ENCODE measurements at regions not wholly inside any gene's neighbourhood (a gene's known extent, or its start where the extent isn't known, plus 50 kb on each side); places are given as distances from the start of the nearest gene placed in this dataset.

DNA sequence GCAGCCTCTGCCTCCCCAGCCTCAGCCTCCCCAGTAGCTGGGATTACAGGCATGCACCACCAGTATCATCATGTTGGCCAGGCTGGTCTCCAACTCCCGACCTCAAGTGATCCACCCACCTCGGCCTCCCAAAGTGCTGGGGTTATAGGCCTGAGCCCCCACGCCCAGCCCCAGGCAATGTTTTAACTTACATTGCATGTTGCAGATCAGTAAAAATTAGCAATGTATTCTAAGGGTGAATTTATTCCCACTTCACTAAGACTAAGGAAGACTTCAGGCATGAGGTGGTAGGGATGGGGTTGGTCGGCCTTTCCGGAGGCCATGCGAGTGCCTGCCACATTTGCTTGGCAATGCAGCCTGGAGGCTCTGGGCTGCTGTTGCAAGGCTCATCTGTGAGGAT, 66.8 kb upstream of the JDP2 start:
- intact Hi-C loops (cut with DNase I): no loop called here
- TF ChIP-seq, protein P1, sequence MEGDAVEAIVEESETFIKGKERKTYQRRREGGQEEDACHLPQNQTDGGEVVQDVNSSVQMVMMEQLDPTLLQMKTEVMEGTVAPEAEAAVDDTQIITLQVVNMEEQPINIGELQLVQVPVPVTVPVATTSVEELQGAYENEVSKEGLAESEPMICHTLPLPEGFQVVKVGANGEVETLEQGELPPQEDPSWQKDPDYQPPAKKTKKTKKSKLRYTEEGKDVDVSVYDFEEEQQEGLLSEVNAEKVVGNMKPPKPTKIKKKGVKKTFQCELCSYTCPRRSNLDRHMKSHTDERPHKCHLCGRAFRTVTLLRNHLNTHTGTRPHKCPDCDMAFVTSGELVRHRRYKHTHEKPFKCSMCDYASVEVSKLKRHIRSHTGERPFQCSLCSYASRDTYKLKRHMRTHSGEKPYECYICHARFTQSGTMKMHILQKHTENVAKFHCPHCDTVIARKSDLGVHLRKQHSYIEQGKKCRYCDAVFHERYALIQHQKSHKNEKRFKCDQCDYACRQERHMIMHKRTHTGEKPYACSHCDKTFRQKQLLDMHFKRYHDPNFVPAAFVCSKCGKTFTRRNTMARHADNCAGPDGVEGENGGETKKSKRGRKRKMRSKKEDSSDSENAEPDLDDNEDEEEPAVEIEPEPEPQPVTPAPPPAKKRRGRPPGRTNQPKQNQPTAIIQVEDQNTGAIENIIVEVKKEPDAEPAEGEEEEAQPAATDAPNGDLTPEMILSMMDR (IDR thresholded peaks at IDR 0.05): no peak
- H3K4me3 ChIP-seq: no peak overlapping the region
- no peak overlapping the region for H3K27ac ChIP-seq
- no peak for DNase-seq
- 78 to 90% methylated on average over 6 of the region's 6 CpGs for WGBS, 2 donors
- H3K4me1 ChIP-seq: peaks cover 0 to 21% (median 5%) of the 10 kb centered on the region in 9 donors
- no peaks in the 10 kb centered on the region for H3K36me3 ChIP-seq
- ATAC-seq: no peak
- H3K27me3 ChIP-seq: no peaks in the 10 kb centered on the region
- H3K9me3 ChIP-seq: no peaks in the 10 kb centered on the region

GRCh38 chr14:75361751-75362433, 65.9 kb upstream of the JDP2 start:
- H3K36me3 ChIP-seq: no peaks in the 10 kb centered on the region
- TF ChIP-seq, protein P1 (IDR thresholded peaks at IDR 0.05): no peak
- ATAC-seq: peak in 7 of 8 donors; percentile 16 to 52 (median 43)
- H3K27ac ChIP-seq: no peak overlapping the region
- H3K4me3 ChIP-seq: no peak overlapping the region
- DNase-seq: peak in 1 of 2 donors; percentile 34
- H3K4me1 ChIP-seq: peaks cover 0 to 21% (median 5%) of the 10 kb centered on the region in 9 donors
- intact Hi-C loops (cut with DNase I): no loop called here
- WGBS, 2 donors: 49 to 60% methylated on average over 7 of the region's 7 CpGs
- no peaks in the 10 kb centered on the region for H3K9me3 ChIP-seq
- no peaks in the 10 kb centered on the region for H3K27me3 ChIP-seq

DNA sequence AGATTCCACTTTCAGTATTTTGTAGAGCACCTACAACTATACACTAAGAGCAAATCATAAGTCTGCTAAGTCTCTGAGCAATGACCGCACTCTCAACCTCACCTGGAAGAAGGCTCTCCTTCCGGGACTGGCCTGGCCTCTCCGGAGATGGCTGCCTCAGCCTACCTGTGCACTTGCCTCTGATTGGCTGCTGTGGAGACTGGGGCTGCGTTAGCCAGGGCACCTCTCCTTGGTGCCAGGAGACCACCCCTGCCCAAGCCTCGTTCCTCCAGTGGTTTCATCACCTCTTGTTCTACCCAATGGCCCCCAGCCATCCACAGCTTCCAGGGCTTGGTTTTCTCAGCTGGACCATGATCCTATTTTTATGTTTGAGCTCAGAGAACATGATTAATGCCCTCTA, 64.7 kb upstream of the JDP2 start:
- Histone ChIP-seq H3K36me3 (no peaks in the 10 kb centered on the region), H3K4me1 (peaks cover 0 to 21% (median 5%) of the 10 kb centered on the region in 9 donors), H3K9me3 (no peaks in the 10 kb centered on the region), H3K4me3 (no peak overlapping the region), H3K27me3 (no peaks in the 10 kb centered on the region), H3K27ac (no peak overlapping the region)
- DNase-seq (no peak), ATAC-seq (no peak)
- intact Hi-C loops (cut with DNase I): no loop called here
- WGBS, 2 donors: 95 to 96% methylated on average over 5 of the region's 5 CpGs
- TF ChIP-seq, protein P1 (IDR thresholded peaks at IDR 0.05): no peak

DNA sequence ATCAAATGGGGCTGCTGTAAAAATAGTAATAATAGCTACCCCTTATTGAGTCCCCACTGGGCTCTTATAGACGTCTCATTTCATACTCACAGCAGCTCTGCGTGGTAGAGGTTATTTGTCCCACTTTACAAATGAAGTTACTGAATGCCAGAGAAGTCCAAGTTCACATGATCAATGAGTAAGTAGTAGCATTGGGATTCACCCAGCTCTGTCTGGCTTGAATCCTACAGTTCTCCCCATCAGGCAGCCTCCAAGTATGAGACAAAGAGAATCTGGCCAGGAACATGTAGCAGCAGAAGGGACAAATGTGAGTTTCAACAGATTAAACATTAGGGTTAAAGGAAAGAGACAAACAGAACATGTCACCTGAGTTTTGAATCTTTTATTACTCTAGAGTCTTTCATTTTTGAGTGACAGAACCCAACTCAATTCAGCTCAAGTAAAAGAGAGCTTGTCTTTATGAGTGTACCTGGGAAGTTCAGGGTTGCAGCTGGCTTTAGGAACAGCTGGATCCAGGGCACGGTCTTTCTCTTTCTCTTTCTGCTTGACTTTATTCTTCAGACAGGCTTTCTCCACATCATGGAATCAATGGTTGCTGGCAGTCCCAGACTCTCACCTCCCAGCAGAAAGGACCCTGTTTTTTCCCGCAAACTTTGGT, 64.1 kb upstream of the JDP2 start:
- WGBS, 2 donors: 83 to 92% methylated on average over 4 of the region's 4 CpGs

More for the DNA sequence above, 64.1 kb upstream of the JDP2 start:
- intact Hi-C loops (cut with DNase I): no loop called here
- no peak for DNase-seq
- Histone ChIP-seq H3K27ac (no peak overlapping the region), H3K4me3 (no peak overlapping the region), H3K27me3 (no peaks in the 10 kb centered on the region), H3K36me3 (no peaks in the 10 kb centered on the region), H3K9me3 (no peaks in the 10 kb centered on the region), H3K4me1 (peaks cover 0 to 21% (median 5%) of the 10 kb centered on the region in 9 donors)
- TF ChIP-seq, protein P1 (IDR thresholded peaks at IDR 0.05): no peak
- no peak for ATAC-seq
